ENCODE measurements at regions not wholly inside any gene's neighbourhood (a gene's known extent, or its start where the extent isn't known, plus 50 kb on each side); places are given as distances from the start of the nearest gene placed in this dataset.

- FAIRE-seq (no peak), DNase-seq (ENCODE audit: low read depth in 1 of 2, low spot score in 2 of 2) (no peak)
- CTCF ChIA-PET (ENCODE audit: partially characterized antibody): interaction anchor here (0.6 to 1.2 kb wide), 3 partner anchors 89 to 136 kb away, joined by 3 read pairs; no protein-coding TSS in a partner anchor
- H4K20me1 ChIP-seq (replicated peaks in 1 of 2; ENCODE audit: control insufficient read depth in 1 of 2, insufficient read depth in 2 of 2, low read length in 2 of 2): no peaks in the 10 kb centered on the region
- H4K91ac ChIP-seq (replicated peaks; ENCODE audit: insufficient read length, low read length): no peak overlapping the region
- no peak overlapping the region for H3K27ac ChIP-seq (ENCODE audit: low read depth, low read length)
- no peak overlapping the region for H2BK120ac ChIP-seq (replicated peaks; ENCODE audit: low read depth, low read length)
- no peak overlapping the region for H4K8ac ChIP-seq (ENCODE audit: extremely low read depth, insufficient read depth, low read length)
- no peak overlapping the region for H3K14ac ChIP-seq (ENCODE audit: insufficient read length)
- H3K18ac ChIP-seq (ENCODE audit: extremely low read depth, low read length): no peak overlapping the region
- H3K4me3 ChIP-seq (ENCODE audit: extremely low read depth in 1 of 4, insufficient read depth in 2 of 4, low read depth in 3 of 4, low read length in 4 of 4): no peak overlapping the region
- H3K56ac ChIP-seq (replicated peaks; ENCODE audit: insufficient read length, low read depth, low read length): no peak overlapping the region
- no peak overlapping the region for H2BK5ac ChIP-seq (ENCODE audit: low read depth, low read length)
- H3K9me3 ChIP-seq (ENCODE audit: insufficient read depth in 2 of 2, low read depth in 1 of 2, low read length in 1 of 2): no peaks in the 10 kb centered on the region
- H3K4ac ChIP-seq (replicated peaks; ENCODE audit: insufficient read length, low read depth, low read length): no peak overlapping the region
- H3K79me1 ChIP-seq (ENCODE audit: low read depth, low read length): no peaks in the 10 kb centered on the region
- POLR2A ChIA-PET (ENCODE audit: partially characterized antibody): no interaction called here
- no peaks in the 10 kb centered on the region; a peak in 1 of 7 replicates for H3K27me3 ChIP-seq (replicated peaks in 1 of 4; ENCODE audit: control insufficient read depth in 3 of 4, extremely low read depth in 1 of 4, insufficient read depth in 3 of 4, low read length in 3 of 4)
- no peak overlapping the region for H2AFZ ChIP-seq (ENCODE audit: low read length)
- H3K79me2 ChIP-seq (ENCODE audit: control insufficient read depth in 1 of 2, insufficient read depth in 2 of 2, low read length in 2 of 2): no peaks in the 10 kb centered on the region
- H2AK5ac ChIP-seq (ENCODE audit: low read depth, low read length): no peak overlapping the region
- H3K23ac ChIP-seq (ENCODE audit: insufficient read length): no peak overlapping the region
- H3K4me1 ChIP-seq (replicated peaks in 1 of 4; ENCODE audit: control insufficient read depth in 3 of 4, insufficient read depth in 4 of 4, low read length in 3 of 4): no peaks in the 10 kb centered on the region; a peak in 1 of 7 replicates
- no peak overlapping the region for H4K5ac ChIP-seq (ENCODE audit: insufficient read length, low read depth, low read length)
- no peak overlapping the region for H2BK20ac ChIP-seq (ENCODE audit: low read length)
- no peak overlapping the region for H3K9ac ChIP-seq (replicated peaks in 1 of 4; ENCODE audit: extremely low read depth in 1 of 4, low read depth in 3 of 4, low read length in 3 of 4)
- no peak overlapping the region for H2BK12ac ChIP-seq (ENCODE audit: low read depth, low read length)
- no peak overlapping the region for H2BK15ac ChIP-seq (ENCODE audit: low read length)
- H3K4me2 ChIP-seq (ENCODE audit: insufficient read depth in 1 of 2, low read depth in 2 of 2, low read length in 2 of 2): no peak overlapping the region
- no peaks in the 10 kb centered on the region for H3K23me2 ChIP-seq (ENCODE audit: low read depth, low read length)
- no peaks in the 10 kb centered on the region for H3K36me3 ChIP-seq (ENCODE audit: control insufficient read depth in 2 of 4, insufficient read depth in 4 of 4, low read length in 3 of 4)
- TF ChIP-seq TEAD4 (IDR thresholded peaks at IDR 0.05; ENCODE audit: low read depth, low read length) (no peak), CBX5 (IDR thresholded peaks at IDR 0.05; ENCODE audit: low read depth, low read length) (no peak)
Measured at GRCh38 chr3:124168271-124168670, 176.3 kb upstream of the ROPN1 start.
